ENCODE measurements at regions not wholly inside any gene's neighbourhood (a gene's known extent, or its start where the extent isn't known, plus 50 kb on each side); places are given as distances from the start of the nearest gene placed in this dataset.

- TF ChIP-seq CTCF (IDR thresholded peaks at IDR 0.05; ENCODE audit: unreplicated experiment in 3 of 3), result no peak
- H3K36me3 Mint-ChIP-seq (ENCODE audit: low read depth), result no peaks in the 10 kb centered on the region
These were observed 209.9 kb downstream of the COL4A1 start for GRCh38 chr13:110097013-110097412.

GRCh38 chr13:110092831-110093247 lies 214.1 kb downstream of the COL4A1 start:
- no peak for TF ChIP-seq CTCF (IDR thresholded peaks at IDR 0.05; ENCODE audit: unreplicated experiment in 3 of 3)
- Mint-ChIP-seq H3K27me3 (ENCODE audit: low read depth) (peaks cover 11% of the 10 kb centered on the region), H3K9me3 (peaks cover 8% of the 10 kb centered on the region), H3K4me1 (peaks cover 6% of the 10 kb centered on the region), H3K36me3 (ENCODE audit: low read depth) (no peaks in the 10 kb centered on the region), H3K4me3 (no peak overlapping the region), H3K27ac (no peak overlapping the region)

More at GRCh38 chr13:110097013-110097412, 209.9 kb downstream of the COL4A1 start:
- Mint-ChIP-seq H3K4me3 (no peak overlapping the region), H3K4me1 (peaks cover 6% of the 10 kb centered on the region), H3K9me3 (peaks cover 24% of the 10 kb centered on the region), H3K27me3 (ENCODE audit: low read depth) (peaks cover 8% of the 10 kb centered on the region), H3K27ac (no peak overlapping the region)

GRCh38 chr13:110089815-110090214 lies 217.1 kb downstream of the COL4A1 start:
- peaks cover 11% of the 10 kb centered on the region for H3K27me3 Mint-ChIP-seq (ENCODE audit: low read depth)

GRCh38 chr13:110089100-110089499 lies 217.9 kb downstream of the COL4A1 start:
- Mint-ChIP-seq H3K4me3 (no peak overlapping the region), H3K36me3 (ENCODE audit: low read depth) (no peaks in the 10 kb centered on the region), H3K9me3 (peaks cover 19% of the 10 kb centered on the region), H3K27me3 (ENCODE audit: low read depth) (peaks cover 8% of the 10 kb centered on the region), H3K4me1 (no peaks in the 10 kb centered on the region), H3K27ac (no peak overlapping the region)
- no peak for TF ChIP-seq CTCF (IDR thresholded peaks at IDR 0.05; ENCODE audit: unreplicated experiment in 3 of 3)

More at GRCh38 chr13:110089815-110090214, 217.1 kb downstream of the COL4A1 start:
- Mint-ChIP-seq H3K36me3 (ENCODE audit: low read depth) (no peaks in the 10 kb centered on the region), H3K9me3 (peaks cover 14% of the 10 kb centered on the region), H3K27ac (no peak overlapping the region), H3K4me3 (no peak overlapping the region), H3K4me1 (peaks cover 5% of the 10 kb centered on the region)
- peak; percentile 7 to 25 (median 20) for TF ChIP-seq CTCF (IDR thresholded peaks at IDR 0.05; ENCODE audit: unreplicated experiment in 3 of 3)

GRCh38 chr13:110073982-110074381 lies 233.0 kb downstream of the COL4A1 start:
- no peak for TF ChIP-seq CTCF (IDR thresholded peaks at IDR 0.05; ENCODE audit: unreplicated experiment in 3 of 3)
- H3K4me1 Mint-ChIP-seq, result no peaks in the 10 kb centered on the region
- H3K27ac Mint-ChIP-seq, result no peak overlapping the region

GRCh38 chr13:110070511-110071120 lies 236.3 kb downstream of the COL4A1 start:
- H3K27ac Mint-ChIP-seq, result no peak overlapping the region
- no peaks in the 10 kb centered on the region for H3K9me3 Mint-ChIP-seq
- no peak overlapping the region for H3K4me3 Mint-ChIP-seq
- no peak for TF ChIP-seq CTCF (IDR thresholded peaks at IDR 0.05; ENCODE audit: unreplicated experiment in 3 of 3)
- H3K4me1 Mint-ChIP-seq, result no peaks in the 10 kb centered on the region
- H3K27me3 Mint-ChIP-seq (ENCODE audit: low read depth), result peaks cover 7% of the 10 kb centered on the region
- H3K36me3 Mint-ChIP-seq (ENCODE audit: low read depth), result no peaks in the 10 kb centered on the region

More at GRCh38 chr13:110073982-110074381, 233.0 kb downstream of the COL4A1 start:
- H3K4me3 Mint-ChIP-seq, result no peak overlapping the region
- H3K27me3 Mint-ChIP-seq (ENCODE audit: low read depth), result peaks cover 7% of the 10 kb centered on the region
- H3K36me3 Mint-ChIP-seq (ENCODE audit: low read depth), result no peaks in the 10 kb centered on the region
- peaks cover 7% of the 10 kb centered on the region for H3K9me3 Mint-ChIP-seq

All from nephron (organoid).